ENCODE measurements at regions not wholly inside any gene's neighbourhood (a gene's known extent, or its start where the extent isn't known, plus 50 kb on each side); places are given as distances from the start of the nearest gene placed in this dataset.
"Not testable (repeated sequence)": the region's sequence is repeated elsewhere in the genome, so short reads cannot be mapped to it uniquely, and the experiment has no call there.

- DNase-seq (ENCODE audit: low read depth in 1 of 2, low spot score in 1 of 2) = no peak
Measured at GRCh38 chr2:14454202-14454601, 178.3 kb upstream of the LRATD1 start.

- no peak for DNase-seq (ENCODE audit: low read depth in 1 of 2, low spot score in 1 of 2)
Measured at GRCh38 chr2:14459786-14460325, 172.7 kb upstream of the LRATD1 start.

- DNase-seq (ENCODE audit: low read depth in 1 of 2, low spot score in 1 of 2) = no peak
Measured at GRCh38 chr2:14475994-14476393, 156.5 kb upstream of the LRATD1 start.

GRCh38 chr2:14479486-14479885 is 153.0 kb upstream of the LRATD1 start:
- no peak for DNase-seq (ENCODE audit: low read depth in 1 of 2, low spot score in 1 of 2)

- no peak for DNase-seq (ENCODE audit: low read depth in 1 of 2, low spot score in 1 of 2)
Measured at GRCh38 chr2:14480120-14480519, 152.4 kb upstream of the LRATD1 start.

GRCh38 chr2:14480906-14481305 is 151.6 kb upstream of the LRATD1 start:
- DNase-seq (ENCODE audit: low read depth in 1 of 2, low spot score in 1 of 2) = no peak

GRCh38 chr2:14492920-14493503 is 139.5 kb upstream of the LRATD1 start:
- DNase-seq (ENCODE audit: low read depth in 1 of 2, low spot score in 1 of 2) = no peak

- no peak for DNase-seq (ENCODE audit: low read depth in 1 of 2, low spot score in 1 of 2)
Measured at GRCh38 chr2:14494759-14495158, 137.8 kb upstream of the LRATD1 start.

GRCh38 chr2:14501061-14501460 is 131.5 kb upstream of the LRATD1 start:
- no peak for DNase-seq (ENCODE audit: low read depth in 1 of 2, low spot score in 1 of 2)

GRCh38 chr2:14506955-14507354 is 125.6 kb upstream of the LRATD1 start:
- not testable (repeated sequence) for DNase-seq (ENCODE audit: low read depth in 1 of 2, low spot score in 1 of 2)

- no peak for DNase-seq (ENCODE audit: low read depth in 1 of 2, low spot score in 1 of 2)
Measured at GRCh38 chr2:14511541-14511940, 121.0 kb upstream of the LRATD1 start.

- no peak for DNase-seq (ENCODE audit: low read depth in 1 of 2, low spot score in 1 of 2)
Measured at GRCh38 chr2:14513903-14514302, 118.6 kb upstream of the LRATD1 start.

GRCh38 chr2:14516844-14517243 is 115.7 kb upstream of the LRATD1 start:
- DNase-seq (ENCODE audit: low read depth in 1 of 2, low spot score in 1 of 2) = no peak

- no peak for DNase-seq (ENCODE audit: low read depth in 1 of 2, low spot score in 1 of 2)
Measured at GRCh38 chr2:14517731-14518130, 114.8 kb upstream of the LRATD1 start.

GRCh38 chr2:14520385-14520945 is 112.1 kb upstream of the LRATD1 start:
- DNase-seq (ENCODE audit: low read depth in 1 of 2, low spot score in 1 of 2) = no peak

GRCh38 chr2:14524041-14524802 is 108.3 kb upstream of the LRATD1 start:
- no peak for DNase-seq (ENCODE audit: low read depth in 1 of 2, low spot score in 1 of 2)

GRCh38 chr2:14524803-14525080 is 107.8 kb upstream of the LRATD1 start:
- DNase-seq (ENCODE audit: low read depth in 1 of 2, low spot score in 1 of 2) = no peak

GRCh38 chr2:14530506-14530905 is 102.0 kb upstream of the LRATD1 start:
- no peak for DNase-seq (ENCODE audit: low read depth in 1 of 2, low spot score in 1 of 2)

- DNase-seq (ENCODE audit: low read depth in 1 of 2, low spot score in 1 of 2) = no peak
Measured at GRCh38 chr2:14533131-14533757, 99.3 kb upstream of the LRATD1 start.

GRCh38 chr2:14535156-14535555 is 97.4 kb upstream of the LRATD1 start:
- no peak for DNase-seq (ENCODE audit: low read depth in 1 of 2, low spot score in 1 of 2)

GRCh38 chr2:14536976-14537375 is 95.5 kb upstream of the LRATD1 start:
- no peak for DNase-seq (ENCODE audit: low read depth in 1 of 2, low spot score in 1 of 2)

GRCh38 chr2:14540015-14540414 is 92.5 kb upstream of the LRATD1 start:
- DNase-seq (ENCODE audit: low read depth in 1 of 2, low spot score in 1 of 2) = no peak

Measured in activated CD4-positive, alpha-beta T cell treated with anti-CD3 and anti-CD28 coated beads, Interleukin-2, amount 50 U/mL, for 24 hours (primary cell).